PFSK-1 (cell line): ENCODE measurements at regions not wholly inside any gene's neighbourhood (a gene's known extent, or its start where the extent isn't known, plus 50 kb on each side); places are given as distances from the start of the nearest gene placed in this dataset.

Experiments
- FOXP2 ChIP-seq: optimal IDR thresholded peaks from 2 replicates; pipeline ENCODE3; 2011; ENCODE audit warnings: borderline replicate concordance, control low read depth, inconsistent platforms; ENCODE audit not compliant: insufficient read depth; ENCODE audit errors: extremely low read length, extremely low read depth
- POLR2AphosphoS5 ChIP-seq: IDR thresholded peaks from 2 replicates; pipeline ENCODE4 v1.6.1; 2012; ENCODE audit warnings: low read depth, mild to moderate bottlenecking, control low read depth, low read length, moderate library complexity
- SIN3A ChIP-seq: IDR thresholded peaks from 2 replicates; pipeline ENCODE4 v1.6.1; 2012; ENCODE audit warnings: mild to moderate bottlenecking, low read length, moderate library complexity, borderline replicate concordance; ENCODE audit not compliant: insufficient read depth
- TAF1 ChIP-seq: IDR thresholded peaks from 2 replicates; pipeline ENCODE4 v1.6.1; 2012; ENCODE audit warnings: low read length, control low read depth, borderline replicate concordance; ENCODE audit not compliant: insufficient read depth
- TF ChIP-seq, protein P1 (sequence below), 2 experiments: IDR thresholded peaks; 2 replicates each; pipeline versions ENCODE4 v1.6.1 to v1.8.0; 2011 to 2012; ENCODE audit warnings: low read depth in 2 of 2, low read length in 2 of 2, control low read depth in 1 of 2, inconsistent platforms in 1 of 2, mild to moderate bottlenecking in 1 of 2, moderate library complexity in 1 of 2; ENCODE audit not compliant: insufficient read depth in 1 of 2

GRCh38 chr6:23589811-23590210 lies 536.2 kb upstream of the NRSN1 start:
- TF ChIP-seq, protein P1, sequence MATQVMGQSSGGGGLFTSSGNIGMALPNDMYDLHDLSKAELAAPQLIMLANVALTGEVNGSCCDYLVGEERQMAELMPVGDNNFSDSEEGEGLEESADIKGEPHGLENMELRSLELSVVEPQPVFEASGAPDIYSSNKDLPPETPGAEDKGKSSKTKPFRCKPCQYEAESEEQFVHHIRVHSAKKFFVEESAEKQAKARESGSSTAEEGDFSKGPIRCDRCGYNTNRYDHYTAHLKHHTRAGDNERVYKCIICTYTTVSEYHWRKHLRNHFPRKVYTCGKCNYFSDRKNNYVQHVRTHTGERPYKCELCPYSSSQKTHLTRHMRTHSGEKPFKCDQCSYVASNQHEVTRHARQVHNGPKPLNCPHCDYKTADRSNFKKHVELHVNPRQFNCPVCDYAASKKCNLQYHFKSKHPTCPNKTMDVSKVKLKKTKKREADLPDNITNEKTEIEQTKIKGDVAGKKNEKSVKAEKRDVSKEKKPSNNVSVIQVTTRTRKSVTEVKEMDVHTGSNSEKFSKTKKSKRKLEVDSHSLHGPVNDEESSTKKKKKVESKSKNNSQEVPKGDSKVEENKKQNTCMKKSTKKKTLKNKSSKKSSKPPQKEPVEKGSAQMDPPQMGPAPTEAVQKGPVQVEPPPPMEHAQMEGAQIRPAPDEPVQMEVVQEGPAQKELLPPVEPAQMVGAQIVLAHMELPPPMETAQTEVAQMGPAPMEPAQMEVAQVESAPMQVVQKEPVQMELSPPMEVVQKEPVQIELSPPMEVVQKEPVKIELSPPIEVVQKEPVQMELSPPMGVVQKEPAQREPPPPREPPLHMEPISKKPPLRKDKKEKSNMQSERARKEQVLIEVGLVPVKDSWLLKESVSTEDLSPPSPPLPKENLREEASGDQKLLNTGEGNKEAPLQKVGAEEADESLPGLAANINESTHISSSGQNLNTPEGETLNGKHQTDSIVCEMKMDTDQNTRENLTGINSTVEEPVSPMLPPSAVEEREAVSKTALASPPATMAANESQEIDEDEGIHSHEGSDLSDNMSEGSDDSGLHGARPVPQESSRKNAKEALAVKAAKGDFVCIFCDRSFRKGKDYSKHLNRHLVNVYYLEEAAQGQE (IDR thresholded peaks at IDR 0.05; ENCODE audit: insufficient read depth in 1 of 2, low read depth in 2 of 2, low read length in 2 of 2) = no peak
- no peak for TF ChIP-seq SIN3A
- TF ChIP-seq TAF1 = no peak
- no peak for TF ChIP-seq FOXP2
- no peak for TF ChIP-seq POLR2AphosphoS5

GRCh38 chr6:23590498-23591126 lies 535.4 kb upstream of the NRSN1 start:
- no peak for TF ChIP-seq TAF1

DNA sequence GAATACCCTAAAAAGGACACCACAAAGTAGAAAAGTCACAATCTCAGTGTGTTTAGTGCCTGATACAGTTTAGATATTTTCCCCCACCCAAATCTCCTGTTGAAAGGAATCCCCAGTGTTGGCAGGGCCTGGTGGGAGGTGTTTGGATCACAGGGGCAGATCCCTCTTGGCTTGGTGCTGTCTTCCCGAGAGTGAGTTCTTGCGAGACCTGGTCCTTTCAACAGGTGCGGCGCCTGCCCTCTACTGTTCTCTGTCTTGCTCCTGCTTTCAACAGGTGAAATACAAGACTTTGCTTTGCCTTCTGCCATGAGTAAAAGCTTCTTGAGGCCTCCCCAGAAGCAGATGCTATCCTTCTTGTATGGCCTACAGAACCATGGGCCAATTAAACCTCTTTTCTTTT lies 534.3 kb upstream of the NRSN1 start:
- TF ChIP-seq POLR2AphosphoS5 (no peak), FOXP2 (no peak), SIN3A (no peak), TAF1 (no peak)
- TF ChIP-seq, protein P1 (IDR thresholded peaks at IDR 0.05; ENCODE audit: insufficient read depth in 1 of 2, low read depth in 2 of 2, low read length in 2 of 2) = no peak

GRCh38 chr6:23600118-23600517 lies 525.9 kb upstream of the NRSN1 start:
- no peak for TF ChIP-seq TAF1
- TF ChIP-seq FOXP2 = no peak
- TF ChIP-seq POLR2AphosphoS5 = no peak
- no peak for TF ChIP-seq SIN3A
- TF ChIP-seq, protein P1 (IDR thresholded peaks at IDR 0.05; ENCODE audit: insufficient read depth in 1 of 2, low read depth in 2 of 2, low read length in 2 of 2) = no peak

DNA sequence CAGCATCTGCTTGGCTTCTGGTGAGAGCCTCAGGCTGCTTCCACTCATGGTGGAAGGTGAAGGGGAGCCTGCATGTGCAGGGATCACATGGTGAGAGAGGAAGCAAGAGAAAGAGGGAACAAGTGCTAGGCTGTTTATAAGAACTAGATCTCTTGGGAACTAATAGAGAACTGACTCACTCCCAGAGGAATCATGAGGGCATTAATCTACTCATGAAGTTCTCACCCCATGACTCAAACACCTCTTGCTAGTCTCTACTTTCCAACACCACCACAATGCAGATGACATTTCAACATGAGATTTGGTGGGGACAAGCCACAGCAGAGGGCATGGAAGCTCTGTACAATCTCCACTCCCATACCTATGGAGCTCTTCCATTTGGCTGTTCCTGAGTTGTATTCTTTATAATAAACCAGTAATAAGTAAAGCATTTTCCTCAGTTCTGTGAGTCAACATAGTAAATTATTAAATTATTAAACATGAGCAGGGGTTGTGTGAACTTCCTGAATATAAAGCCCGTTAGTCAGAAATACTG lies 524.1 kb upstream of the NRSN1 start:
- TF ChIP-seq, protein P1 (IDR thresholded peaks at IDR 0.05; ENCODE audit: insufficient read depth in 1 of 2, low read depth in 2 of 2, low read length in 2 of 2) = no peak
- TF ChIP-seq SIN3A = no peak
- no peak for TF ChIP-seq FOXP2
- no peak for TF ChIP-seq TAF1
- TF ChIP-seq POLR2AphosphoS5 = no peak
